Natural killer cell treated with Interleukin-12 subunit alpha and Interleukin-12 subunit beta and Interleukin-15 and Interleukin-18, amount 100 ng/mL, for 72 hours (primary cell): ENCODE measurements at regions not wholly inside any gene's neighbourhood (a gene's known extent, or its start where the extent isn't known, plus 50 kb on each side); places are given as distances from the start of the nearest gene placed in this dataset.

Experiments used
- ATAC-seq, 2 donors: fragments of 150-1000 bp; cut with Tn5 transposase in 1 of 2; sonication (Bioruptor Pico), chemical (Tn5 transposase) in 1 of 2; 2 replicates each; pipeline ENCODE4 v1.10.0; 2021
- DNase-seq: peaks from one replicate; pipeline ENCODE4 v3.0.0; 2022; ENCODE audit warnings: low spot score
- H3K27ac Mint-ChIP-seq, 2 donors: 1 replicate in 1 of 2; 2 replicates in 1 of 2; pipeline ENCODE4 v1.8.0; 2022; ENCODE audit warnings: mixed read lengths in 2 of 2, mild to moderate bottlenecking in 1 of 2, moderate library complexity in 1 of 2
- H3K27me3 Mint-ChIP-seq, 2 donors: 1 replicate in 1 of 2; 2 replicates in 1 of 2; pipeline ENCODE4 v1.8.0; 2022; ENCODE audit warnings: mixed read lengths in 2 of 2
- H3K36me3 Mint-ChIP-seq: one replicate; pipeline ENCODE4 v1.8.0; 2022; ENCODE audit warnings: mixed read lengths
- H3K4me1 Mint-ChIP-seq, 2 donors: 1 replicate in 1 of 2; 2 replicates in 1 of 2; pipeline ENCODE4 v1.8.0; 2022; ENCODE audit warnings: low read depth in 2 of 2, mixed read lengths in 2 of 2, mild to moderate bottlenecking in 1 of 2
- H3K4me3 Mint-ChIP-seq: one replicate; pipeline ENCODE4 v1.8.0; 2022; ENCODE audit warnings: mixed read lengths
- H3K9me3 Mint-ChIP-seq: 2 replicates; pipeline ENCODE4 v1.8.0; 2022; ENCODE audit warnings: mixed read lengths

GRCh38 chr14:94961386-94962165 lies 191.7 kb upstream of the GSC start:
- Mint-ChIP-seq H3K27ac (no peak overlapping the region), H3K27me3 (peaks cover 13 to 15% of the 10 kb centered on the region in 2 donors), H3K36me3 (no peaks in the 10 kb centered on the region), H3K4me1 (no peaks in the 10 kb centered on the region), H3K4me3 (no peak overlapping the region), H3K9me3 (no peaks in the 10 kb centered on the region)
- ATAC-seq = no peak
- no peak for DNase-seq

- DNase-seq = no peak
- Mint-ChIP-seq H3K27ac (no peak overlapping the region), H3K27me3 (peaks cover 13 to 15% of the 10 kb centered on the region in 2 donors), H3K4me3 (no peak overlapping the region), H3K9me3 (no peaks in the 10 kb centered on the region), H3K4me1 (no peaks in the 10 kb centered on the region), H3K36me3 (no peaks in the 10 kb centered on the region)
- ATAC-seq = no peak
Measured at GRCh38 chr14:94960285-94961001, 190.5 kb upstream of the GSC start.

GRCh38 chr14:94953541-94954260 lies 183.8 kb upstream of the GSC start:
- H3K4me1 Mint-ChIP-seq = peaks cover 0 to 10% of the 10 kb centered on the region in 2 donors
- no peak overlapping the region for H3K27ac Mint-ChIP-seq
- no peak for ATAC-seq
- H3K36me3 Mint-ChIP-seq = no peaks in the 10 kb centered on the region
- DNase-seq = no peak
- peaks cover 3 to 7% of the 10 kb centered on the region in 2 donors for H3K27me3 Mint-ChIP-seq
- H3K4me3 Mint-ChIP-seq = no peak overlapping the region
- H3K9me3 Mint-ChIP-seq = no peaks in the 10 kb centered on the region

- DNase-seq = no peak
- Mint-ChIP-seq H3K4me3 (no peak overlapping the region), H3K9me3 (no peaks in the 10 kb centered on the region), H3K27me3 (peaks cover 0 to 4% of the 10 kb centered on the region in 2 donors), H3K4me1 (peaks cover 0 to 10% of the 10 kb centered on the region in 2 donors), H3K27ac (no peak overlapping the region), H3K36me3 (no peaks in the 10 kb centered on the region)
- no peak for ATAC-seq
Measured at GRCh38 chr14:94952097-94952496, 182.2 kb upstream of the GSC start.

- H3K4me3 Mint-ChIP-seq = peak overlapping the region; percentile 83
- no peak for DNase-seq
- peak; percentile 52 to 66 for ATAC-seq
- H3K9me3 Mint-ChIP-seq = no peaks in the 10 kb centered on the region
- peaks cover 20 to 30% of the 10 kb centered on the region in 2 donors for H3K4me1 Mint-ChIP-seq
- peaks cover 0 to 4% of the 10 kb centered on the region in 2 donors for H3K27me3 Mint-ChIP-seq
- no peaks in the 10 kb centered on the region for H3K36me3 Mint-ChIP-seq
- H3K27ac Mint-ChIP-seq = peak overlapping the region; percentile 82 to 86
Measured at GRCh38 chr14:94946244-94946643, 176.3 kb upstream of the GSC start.

GRCh38 chr14:94945615-94946014 lies 175.7 kb upstream of the GSC start:
- Mint-ChIP-seq H3K36me3 (no peaks in the 10 kb centered on the region), H3K4me1 (peaks cover 20 to 27% of the 10 kb centered on the region in 2 donors), H3K27ac (peak overlapping the region; percentile 82 to 86), H3K9me3 (no peaks in the 10 kb centered on the region), H3K27me3 (peaks cover 0 to 4% of the 10 kb centered on the region in 2 donors), H3K4me3 (peak overlapping the region; percentile 83)
- DNase-seq = peak; percentile 67
- peak; percentile 82 to 91 for ATAC-seq

- H3K36me3 Mint-ChIP-seq = no peaks in the 10 kb centered on the region
- H3K9me3 Mint-ChIP-seq = no peaks in the 10 kb centered on the region
- DNase-seq (peak; percentile 42), ATAC-seq (peak; percentile 49 to 65)
- H3K27me3 Mint-ChIP-seq = peaks cover 0 to 2% of the 10 kb centered on the region in 2 donors
- H3K4me3 Mint-ChIP-seq = no peak overlapping the region
- peaks cover 20 to 21% of the 10 kb centered on the region in 2 donors for H3K4me1 Mint-ChIP-seq
- peak overlapping the region in 1 of 2 donors; percentile 86 for H3K27ac Mint-ChIP-seq
Measured at GRCh38 chr14:94944636-94945258, 174.8 kb upstream of the GSC start.

GRCh38 chr14:94942601-94943000 lies 172.7 kb upstream of the GSC start:
- Mint-ChIP-seq H3K4me1 (peaks cover 20 to 21% of the 10 kb centered on the region in 2 donors), H3K9me3 (no peaks in the 10 kb centered on the region), H3K27me3 (no peaks in the 10 kb centered on the region), H3K27ac (no peak overlapping the region), H3K36me3 (no peaks in the 10 kb centered on the region), H3K4me3 (no peak overlapping the region)
- ATAC-seq = no peak
- DNase-seq = peak; percentile 26

- no peak overlapping the region for H3K27ac Mint-ChIP-seq
- H3K27me3 Mint-ChIP-seq = no peaks in the 10 kb centered on the region
- no peaks in the 10 kb centered on the region for H3K9me3 Mint-ChIP-seq
- H3K36me3 Mint-ChIP-seq = no peaks in the 10 kb centered on the region
- ATAC-seq (no peak), DNase-seq (peak; percentile 50)
- no peak overlapping the region for H3K4me3 Mint-ChIP-seq
- peaks cover 16 to 17% of the 10 kb centered on the region in 2 donors for H3K4me1 Mint-ChIP-seq
Measured at GRCh38 chr14:94941311-94941710, 171.4 kb upstream of the GSC start.

- no peaks in the 10 kb centered on the region for H3K27me3 Mint-ChIP-seq
- H3K27ac Mint-ChIP-seq = no peak overlapping the region
- no peak overlapping the region for H3K4me3 Mint-ChIP-seq
- ATAC-seq (no peak), DNase-seq (no peak)
- no peaks in the 10 kb centered on the region for H3K9me3 Mint-ChIP-seq
- no peaks in the 10 kb centered on the region for H3K36me3 Mint-ChIP-seq
- peaks cover 7 to 9% of the 10 kb centered on the region in 2 donors for H3K4me1 Mint-ChIP-seq
Measured at GRCh38 chr14:94940263-94940993, 170.5 kb upstream of the GSC start.

GRCh38 chr14:94938016-94938415 lies 168.1 kb upstream of the GSC start:
- Mint-ChIP-seq H3K27me3 (no peaks in the 10 kb centered on the region), H3K36me3 (no peaks in the 10 kb centered on the region), H3K27ac (no peak overlapping the region), H3K4me1 (no peaks in the 10 kb centered on the region), H3K4me3 (no peak overlapping the region), H3K9me3 (no peaks in the 10 kb centered on the region)
- no peak for DNase-seq
- peak in 1 of 2 donors; percentile 24 for ATAC-seq

GRCh38 chr14:94936901-94937685 lies 167.2 kb upstream of the GSC start:
- Mint-ChIP-seq H3K4me1 (no peaks in the 10 kb centered on the region), H3K36me3 (no peaks in the 10 kb centered on the region), H3K4me3 (no peak overlapping the region), H3K9me3 (no peaks in the 10 kb centered on the region), H3K27ac (no peak overlapping the region), H3K27me3 (peaks cover 5% of the 10 kb centered on the region in 2 donors)
- ATAC-seq (no peak), DNase-seq (no peak)
